ENCODE measurements at regions not wholly inside any gene's neighbourhood (a gene's known extent, or its start where the extent isn't known, plus 50 kb on each side); places are given as distances from the start of the nearest gene placed in this dataset.
"Not testable (repeated sequence)": the region's sequence is repeated elsewhere in the genome, so short reads cannot be mapped to it uniquely, and the experiment has no call there.

DNA sequence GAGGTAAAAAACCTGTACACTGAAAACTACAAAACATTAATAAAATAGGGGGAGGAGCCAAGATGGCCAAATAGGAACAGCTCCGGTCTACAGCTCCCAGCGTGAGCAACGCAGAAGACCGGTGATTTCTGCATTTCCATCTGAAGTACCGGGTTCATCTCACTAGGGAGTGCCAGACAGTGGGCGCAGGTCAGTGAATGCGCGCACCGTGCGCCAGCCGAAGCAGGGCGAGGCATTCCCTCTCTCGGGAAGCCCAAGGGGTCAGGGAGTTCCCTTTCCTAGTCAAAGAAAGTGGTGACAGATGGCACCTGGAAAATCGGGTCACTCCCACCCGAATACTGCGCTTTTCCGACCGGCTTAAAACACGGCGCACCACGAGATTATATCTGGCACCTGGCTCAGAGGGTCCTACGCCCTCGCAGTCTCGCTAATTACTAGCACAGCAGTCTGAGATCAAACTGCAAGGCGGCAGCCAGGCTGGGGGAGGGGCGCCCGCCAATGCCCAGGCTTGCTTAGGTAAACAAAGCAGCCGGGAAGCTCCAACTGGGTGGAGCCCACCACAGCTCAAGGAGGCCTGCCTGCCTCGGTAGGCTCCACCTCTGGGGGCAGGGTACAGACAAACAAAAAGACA, 400.9 kb upstream of the FGF16 start:
- TF ChIP-seq, protein P1, sequence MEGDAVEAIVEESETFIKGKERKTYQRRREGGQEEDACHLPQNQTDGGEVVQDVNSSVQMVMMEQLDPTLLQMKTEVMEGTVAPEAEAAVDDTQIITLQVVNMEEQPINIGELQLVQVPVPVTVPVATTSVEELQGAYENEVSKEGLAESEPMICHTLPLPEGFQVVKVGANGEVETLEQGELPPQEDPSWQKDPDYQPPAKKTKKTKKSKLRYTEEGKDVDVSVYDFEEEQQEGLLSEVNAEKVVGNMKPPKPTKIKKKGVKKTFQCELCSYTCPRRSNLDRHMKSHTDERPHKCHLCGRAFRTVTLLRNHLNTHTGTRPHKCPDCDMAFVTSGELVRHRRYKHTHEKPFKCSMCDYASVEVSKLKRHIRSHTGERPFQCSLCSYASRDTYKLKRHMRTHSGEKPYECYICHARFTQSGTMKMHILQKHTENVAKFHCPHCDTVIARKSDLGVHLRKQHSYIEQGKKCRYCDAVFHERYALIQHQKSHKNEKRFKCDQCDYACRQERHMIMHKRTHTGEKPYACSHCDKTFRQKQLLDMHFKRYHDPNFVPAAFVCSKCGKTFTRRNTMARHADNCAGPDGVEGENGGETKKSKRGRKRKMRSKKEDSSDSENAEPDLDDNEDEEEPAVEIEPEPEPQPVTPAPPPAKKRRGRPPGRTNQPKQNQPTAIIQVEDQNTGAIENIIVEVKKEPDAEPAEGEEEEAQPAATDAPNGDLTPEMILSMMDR (conservative IDR thresholded peaks at IDR 0.05; ENCODE audit: low read depth, low read length), result not testable (repeated sequence)
- TF ChIP-seq, protein P2, sequence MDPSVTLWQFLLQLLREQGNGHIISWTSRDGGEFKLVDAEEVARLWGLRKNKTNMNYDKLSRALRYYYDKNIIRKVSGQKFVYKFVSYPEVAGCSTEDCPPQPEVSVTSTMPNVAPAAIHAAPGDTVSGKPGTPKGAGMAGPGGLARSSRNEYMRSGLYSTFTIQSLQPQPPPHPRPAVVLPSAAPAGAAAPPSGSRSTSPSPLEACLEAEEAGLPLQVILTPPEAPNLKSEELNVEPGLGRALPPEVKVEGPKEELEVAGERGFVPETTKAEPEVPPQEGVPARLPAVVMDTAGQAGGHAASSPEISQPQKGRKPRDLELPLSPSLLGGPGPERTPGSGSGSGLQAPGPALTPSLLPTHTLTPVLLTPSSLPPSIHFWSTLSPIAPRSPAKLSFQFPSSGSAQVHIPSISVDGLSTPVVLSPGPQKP (IDR thresholded peaks at IDR 0.05; ENCODE audit: borderline replicate concordance, low read depth, low read length), result not testable (repeated sequence)
- not testable (repeated sequence) for TF ChIP-seq POLR2A (IDR thresholded peaks at IDR 0.05; ENCODE audit: low read depth, low read length); MXI1 (IDR thresholded peaks at IDR 0.05; ENCODE audit: borderline replicate concordance, low read depth, low read length); CHD1 (IDR thresholded peaks at IDR 0.05; ENCODE audit: low read depth, low read length); RAD21 (IDR thresholded peaks at IDR 0.05; ENCODE audit: low read length)

Data from IMR-90 (cell line).